Activated CD4-positive, CD25-positive, alpha-beta regulatory T cell treated with anti-CD3 and anti-CD28 coated beads, Interleukin-2, amount 50 U/mL, for 72 hours (primary cell): ENCODE measurements at regions not wholly inside any gene's neighbourhood (a gene's known extent, or its start where the extent isn't known, plus 50 kb on each side); places are given as distances from the start of the nearest gene placed in this dataset.

ENCODE experiments used
- DNase-seq: peaks from one replicate; pipeline ENCODE4 v3.0.0; 2021

DNA sequence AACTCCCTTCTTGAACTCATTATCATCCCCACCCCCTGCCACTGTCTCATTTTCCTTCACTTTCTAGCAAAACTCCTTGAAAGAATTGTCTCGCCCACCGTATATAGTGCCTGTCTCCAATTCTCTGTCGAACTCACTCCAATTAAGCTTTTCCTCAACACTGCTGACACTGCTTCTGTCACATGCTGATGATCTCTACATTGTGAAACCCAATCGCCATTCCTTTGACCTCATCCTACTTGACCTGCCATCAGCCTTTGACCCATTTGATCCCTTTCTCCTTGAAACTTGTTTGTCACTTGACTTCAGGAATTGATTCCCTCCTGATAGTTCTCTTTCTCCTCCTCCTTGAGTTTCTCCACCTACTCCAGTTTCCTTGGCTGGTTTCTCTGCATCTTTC is 54.8 kb downstream of the CCDC71L start:
- no peak for DNase-seq

DNA sequence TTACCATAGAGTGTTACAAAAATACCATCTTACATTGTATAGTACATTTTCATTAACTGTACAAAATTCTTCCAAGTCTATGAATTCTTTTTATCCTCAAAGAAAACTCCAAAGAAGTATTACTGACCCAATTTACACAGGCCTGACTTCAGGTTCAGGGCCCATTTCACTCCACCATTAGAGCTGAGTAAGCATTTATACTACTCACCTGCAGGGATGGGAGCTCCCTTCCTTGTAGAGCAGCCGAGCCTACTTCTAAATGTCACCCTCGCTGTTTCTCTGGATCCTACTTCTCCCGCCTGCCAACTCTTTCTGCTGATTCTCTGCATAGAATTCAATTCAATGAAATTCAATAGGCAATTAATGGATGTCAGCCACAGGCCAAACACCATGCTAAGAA is 56.0 kb downstream of the CCDC71L start:
- no peak for DNase-seq

DNA sequence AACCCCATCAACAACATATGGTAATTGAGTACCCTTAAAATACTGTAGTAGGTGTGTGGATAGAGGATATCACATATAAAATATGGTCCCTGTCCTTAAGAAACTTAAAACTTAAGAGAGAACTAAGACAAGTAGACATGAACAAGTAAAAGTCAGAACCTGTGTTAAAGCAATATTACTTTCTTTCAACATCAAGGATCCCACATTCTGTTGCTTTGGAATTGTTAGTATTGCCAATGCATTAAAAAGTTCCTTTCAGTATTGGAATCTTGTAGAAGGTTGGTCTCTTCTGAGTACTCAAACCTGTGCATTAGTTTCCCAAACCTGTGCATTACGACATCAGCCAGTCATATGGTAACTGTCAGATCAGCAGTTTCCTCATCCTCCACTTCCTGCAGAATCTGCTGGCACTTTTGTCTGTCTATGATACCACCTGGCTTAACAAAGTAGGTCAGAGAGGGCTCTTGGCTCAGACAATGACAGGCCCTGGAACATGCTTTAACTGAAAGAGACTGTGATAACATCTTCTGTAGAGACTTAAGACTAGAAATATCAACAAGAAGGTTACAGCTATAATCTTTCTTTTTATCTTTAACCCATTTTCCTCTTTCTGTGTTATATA is 56.5 kb downstream of the CCDC71L start:
- DNase-seq: no peak

- no peak for DNase-seq
These were observed 57.6 kb downstream of the CCDC71L start for GRCh38 chr7:106603346-106603745.

- no peak for DNase-seq
These were observed 58.9 kb downstream of the CCDC71L start for GRCh38 chr7:106602062-106602461.

DNA sequence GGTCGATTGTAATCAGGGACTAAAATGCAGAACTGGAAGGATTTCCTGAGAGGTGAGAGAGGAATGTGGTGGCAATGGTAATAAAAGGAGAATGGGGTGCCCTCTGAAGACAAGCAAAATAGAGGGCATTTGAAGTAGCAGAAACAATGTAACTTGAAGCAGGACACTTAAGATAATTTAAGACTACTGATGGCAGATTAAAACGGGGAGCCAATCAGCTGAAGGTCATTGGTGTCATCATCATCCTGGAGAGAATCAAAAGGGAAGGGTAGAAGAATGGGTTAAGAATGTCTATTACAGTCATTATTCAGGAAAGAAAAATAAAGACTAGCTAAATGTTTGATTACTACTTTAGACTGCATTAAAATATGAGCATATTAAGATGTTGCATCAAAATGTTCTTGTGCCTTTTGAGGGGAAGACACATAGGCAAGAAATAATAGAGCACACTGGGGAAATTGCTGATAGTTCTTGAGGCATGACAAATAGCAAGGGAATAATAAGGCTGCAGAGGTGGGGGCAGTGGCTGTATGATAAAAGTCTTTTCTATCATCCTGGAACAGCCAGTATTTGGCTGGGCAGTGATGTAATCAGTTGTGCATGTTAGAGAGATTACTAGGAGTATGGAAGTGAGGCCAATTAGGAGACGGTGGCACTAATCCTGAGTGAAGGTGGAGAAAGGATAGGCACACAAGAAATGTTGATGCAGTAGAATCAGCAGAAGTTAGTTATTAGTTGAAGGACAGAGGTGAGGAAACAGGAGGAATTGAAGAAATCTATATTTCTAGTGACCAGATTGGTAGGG is 60.2 kb downstream of the CCDC71L start:
- DNase-seq: no peak

GRCh38 chr7:106599343-106599698 is 61.6 kb downstream of the CCDC71L start:
- no peak for DNase-seq

- peak; percentile 36 for DNase-seq
These were observed 62.2 kb downstream of the CCDC71L start for GRCh38 chr7:106598663-106599342.

GRCh38 chr7:106597751-106598546 is 63.0 kb downstream of the CCDC71L start:
- no peak for DNase-seq

DNA sequence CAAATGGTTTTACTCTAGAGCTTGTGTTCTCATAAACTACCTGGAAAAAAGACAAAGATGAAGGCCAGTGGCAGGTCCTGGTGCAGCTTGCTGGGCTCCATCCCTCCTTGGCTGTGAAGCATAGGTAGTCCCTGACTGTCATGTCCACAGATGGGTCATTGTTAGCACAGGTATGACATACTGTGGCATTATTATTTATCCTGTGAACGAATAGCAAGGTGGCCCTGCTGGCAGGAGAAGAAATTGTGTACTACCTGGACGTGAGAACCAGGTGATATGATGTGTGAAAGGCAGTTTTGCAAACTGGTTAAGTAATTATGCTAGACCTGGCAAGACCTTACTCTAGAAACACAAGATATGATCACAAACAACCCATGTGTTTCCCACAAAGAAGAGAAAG is 63.9 kb downstream of the CCDC71L start:
- no peak for DNase-seq

GRCh38 chr7:106595922-106596321 is 65.0 kb downstream of the CCDC71L start:
- no peak for DNase-seq

DNA sequence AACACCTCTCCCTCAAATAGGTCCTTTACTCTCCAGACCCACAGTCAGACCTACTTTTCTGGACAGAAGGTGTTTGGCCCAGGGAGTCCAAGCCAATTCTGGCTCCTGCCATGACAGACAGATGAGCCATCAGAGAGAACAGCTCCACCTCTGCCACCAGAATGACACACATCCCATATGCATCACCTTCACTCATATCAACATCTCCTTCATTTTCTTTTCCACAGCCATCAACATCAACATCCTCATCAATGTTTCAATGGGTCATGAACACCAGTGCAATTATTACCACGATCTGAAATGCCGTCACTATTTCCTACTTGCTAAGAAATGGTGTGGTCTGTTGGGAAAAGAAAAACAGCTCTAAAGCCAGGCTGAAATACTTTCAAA is 67.9 kb downstream of the CCDC71L start:
- DNase-seq: no peak

GRCh38 chr7:106592282-106593027 is 68.5 kb downstream of the CCDC71L start:
- DNase-seq: no peak

GRCh38 chr7:106591146-106591545 is 69.8 kb downstream of the CCDC71L start:
- no peak for DNase-seq

DNA sequence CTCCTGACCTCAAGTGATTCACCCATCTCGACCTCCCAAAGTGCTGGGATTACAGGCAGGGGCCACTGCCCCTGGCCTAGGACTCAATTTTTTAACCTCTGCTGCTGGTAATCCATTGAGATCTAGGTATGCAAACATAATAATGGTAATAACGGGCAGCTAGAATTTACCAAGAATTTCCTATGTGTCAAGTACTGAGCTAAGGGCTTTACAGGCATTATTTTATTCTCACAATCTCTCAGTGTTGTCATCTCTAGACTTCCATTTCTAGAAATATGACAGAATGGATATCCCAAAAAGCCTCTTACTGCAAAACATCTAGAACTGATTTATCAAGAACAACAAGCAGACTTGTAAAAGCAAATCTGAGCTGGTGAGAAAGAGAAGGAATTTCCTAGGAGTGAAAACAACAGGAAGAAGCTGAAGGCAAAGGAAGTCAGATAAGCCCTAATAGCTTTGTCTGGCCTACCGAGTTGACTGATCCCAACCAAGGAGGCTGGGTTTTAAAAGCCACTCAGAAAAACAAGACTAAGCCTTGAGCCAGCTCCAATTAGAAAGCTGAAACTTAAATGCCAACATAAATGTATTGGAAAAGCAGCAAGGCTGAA is 70.6 kb downstream of the CCDC71L start:
- DNase-seq: no peak

- DNase-seq: no peak
These were observed 71.6 kb downstream of the CCDC71L start for GRCh38 chr7:106589198-106589879.

- DNase-seq: no peak
These were observed 72.3 kb downstream of the CCDC71L start for GRCh38 chr7:106588422-106589197.

DNA sequence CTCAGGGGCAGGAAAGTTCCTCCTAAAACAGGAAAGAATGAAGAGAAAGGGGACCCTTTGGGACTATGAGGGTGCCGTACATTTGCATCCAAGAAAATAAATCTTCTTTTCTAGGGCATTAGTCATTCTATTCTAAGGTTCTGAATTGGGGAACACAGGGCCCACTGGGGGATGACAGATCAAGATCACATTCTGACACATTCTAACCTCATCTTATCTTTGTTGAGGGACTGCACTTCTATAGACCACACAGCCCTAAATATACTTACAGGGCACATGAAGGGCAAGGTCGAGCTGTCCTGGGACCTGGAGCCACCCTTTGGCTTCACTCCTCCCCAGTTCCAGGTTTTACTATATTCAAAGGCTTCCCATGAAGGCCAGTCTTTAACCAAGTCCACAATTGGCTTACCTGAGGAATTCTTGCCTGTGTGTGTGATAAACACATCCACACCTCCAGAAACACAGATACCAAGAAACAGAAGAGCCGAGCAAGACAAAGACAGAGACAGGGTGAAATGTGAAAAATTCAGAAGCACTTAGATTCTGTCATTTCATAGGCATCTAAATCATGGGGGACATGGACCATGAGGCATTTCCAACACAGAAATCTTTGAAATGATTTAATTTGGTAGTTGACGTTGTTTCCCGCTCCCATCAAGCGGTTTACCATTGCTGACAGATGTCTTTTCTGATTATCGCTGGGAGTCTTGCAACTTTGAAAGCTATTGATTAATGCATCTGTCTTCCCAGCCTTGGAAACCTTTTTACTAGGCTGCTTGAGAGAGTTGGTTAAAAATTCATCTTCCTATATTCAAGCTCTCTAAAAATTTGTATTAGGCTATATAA is 75.8 kb downstream of the CCDC71L start:
- DNase-seq: no peak
